CD4-positive, alpha-beta T cell (primary cell): ENCODE measurements at regions not wholly inside any gene's neighbourhood (a gene's known extent, or its start where the extent isn't known, plus 50 kb on each side); places are given as distances from the start of the nearest gene placed in this dataset.

Experiments
- ATAC-seq: fragments of 200-7000 bp; cut with Tn5 transposase; one replicate; pipeline ENCODE4 v1.10.0; 2022; ENCODE audit warnings: mild to moderate bottlenecking; ENCODE audit not compliant: poor library complexity
- CTCF ChIA-PET: fragments of 350-600 bp; sonication (Branson Sonifier 250); formaldehyde crosslinking; loops from one replicate; lab custom pipeline; 2021; ENCODE audit warnings: antibody characterized with exemption, inconsistent platforms; lab: Charles Lee
- POLR2A ChIA-PET: fragments of 350-600 bp; sonication (Branson Sonifier 250); formaldehyde crosslinking; loops from one replicate; lab custom pipeline; 2021; ENCODE audit warnings: antibody characterized with exemption, inconsistent platforms; lab: Charles Lee
- DNase-seq, 14 experiments: peaks; one replicate each; pipeline ENCODE4 v3.0.0-alpha.2; 2013 to 2020; ENCODE audit warnings: mixed read lengths in 2 of 14
- H3K27ac ChIP-seq, 2 donors: one replicate each; pipeline versions ENCODE4 v1.5.1 to v1.7.0; 2013; ENCODE audit warnings: low read length in 2 of 2, low read depth in 1 of 2, mild to moderate bottlenecking in 1 of 2
- H3K27me3 ChIP-seq, 2 experiments: 1 replicate in 1 of 2; 2 replicates in 1 of 2; pipeline versions ENCODE4 v1.6.1 to v1.7.0; 2013; ENCODE audit warnings: low read length in 2 of 2, control low read depth in 1 of 2, mild to moderate bottlenecking in 1 of 2, moderate library complexity in 1 of 2; ENCODE audit not compliant: insufficient read depth in 2 of 2, control insufficient read depth in 1 of 2
- H3K36me3 ChIP-seq: one replicate; pipeline ENCODE4 v1.6.1; 2013; ENCODE audit warnings: low read length, control low read depth; ENCODE audit not compliant: insufficient read depth
- H3K4me1 ChIP-seq: one replicate; pipeline ENCODE4 v1.6.1; 2013; ENCODE audit warnings: low read length, control low read depth; ENCODE audit not compliant: insufficient read depth
- H3K4me3 ChIP-seq: one replicate; pipeline ENCODE4 v1.5.1; 2013; ENCODE audit warnings: mild to moderate bottlenecking, low read length, moderate library complexity
- H3K9me3 ChIP-seq, 2 experiments: 1 replicate in 1 of 2; 2 replicates in 1 of 2; pipeline versions ENCODE4 v1.6.1 to v1.7.0; 2013; ENCODE audit warnings: low read length in 2 of 2, mild to moderate bottlenecking in 2 of 2, control low read depth in 1 of 2, moderate library complexity in 1 of 2; ENCODE audit not compliant: control insufficient read depth in 1 of 2, insufficient read depth in 1 of 2
- H3K27ac Mint-ChIP-seq: one replicate; pipeline ENCODE4 v1.8.0; 2020; ENCODE audit warnings: mixed read lengths
- H3K27me3 Mint-ChIP-seq: one replicate; pipeline ENCODE4 v1.8.0; 2021; ENCODE audit warnings: mixed read lengths
- H3K36me3 Mint-ChIP-seq: one replicate; pipeline ENCODE4 v1.8.0; 2021; ENCODE audit warnings: low read depth, mixed read lengths
- H3K4me1 Mint-ChIP-seq: one replicate; pipeline ENCODE4 v1.8.0; 2021; ENCODE audit warnings: low read depth, mixed read lengths
- H3K4me3 Mint-ChIP-seq: one replicate; pipeline ENCODE4 v1.8.0; 2020; ENCODE audit warnings: mild to moderate bottlenecking, mixed read lengths
- H3K9me3 Mint-ChIP-seq: one replicate; pipeline ENCODE4 v1.8.0; 2020; ENCODE audit warnings: mixed read lengths
- CTCF ChIP-seq: fragments of 200-600 bp; IDR thresholded peaks from one replicate; pipeline ENCODE4 v1.8.0; 2022; ENCODE audit warnings: antibody characterized with exemption, mild to moderate bottlenecking
- intact Hi-C, 2 experiments: fragments of 100-400 bp; cut with DNase I in 1 of 2; cut with micrococcal nuclease in 1 of 2; formaldehyde crosslinking; loops; one replicate each; pipeline versions ENCODE4 v1.15.1 to v1.9.0; 2023 to 2025; cut with DNase I, micrococcal nuclease

- H3K36me3 ChIP-seq, result no peaks in the 10 kb centered on the region
- Mint-ChIP-seq H3K27me3 (no peaks in the 10 kb centered on the region), H3K4me1 (peaks cover 66% of the 10 kb centered on the region), H3K27ac (peak overlapping the region; percentile 83), H3K36me3 (peaks cover 13% of the 10 kb centered on the region), H3K4me3 (no peak overlapping the region), H3K9me3 (peaks cover 8% of the 10 kb centered on the region)
- no peak overlapping the region for H3K4me3 ChIP-seq
- no peaks in the 10 kb centered on the region for H3K27me3 ChIP-seq
- H3K9me3 ChIP-seq, result peaks cover 0 to 7% of the 10 kb centered on the region in 2 experiments
- POLR2A ChIA-PET, result interaction anchor here (2.5 kb wide), 1 partner anchor 37 kb away, joined by 24 read pairs; no protein-coding TSS in a partner anchor
- ATAC-seq, result no peak
- TF ChIP-seq CTCF, result no peak
- peaks cover 26% of the 10 kb centered on the region for H3K4me1 ChIP-seq
- no peak for DNase-seq
- no peak overlapping the region for H3K27ac ChIP-seq
- intact Hi-C loops, result loop anchor here (5.0 to 10.0 kb wide), 3 partner anchors 37 to 80 kb away; no protein-coding TSS in a partner anchor
- CTCF ChIA-PET, result no interaction called here
These were observed 330.5 kb downstream of the SRGAP2C start for GRCh38 chr1:121515235-121515634.

- DNase-seq (peak in 10 of 14 experiments; percentile 2 to 81 (median 25)), ATAC-seq (peak; percentile 41)
- ChIA-PET CTCF (no interaction called here), POLR2A (interaction anchor here (0.6 to 2.5 kb wide), 11 partner anchors 13 to 72 kb away, joined by 3 to 24 read pairs (median 5); no protein-coding TSS in a partner anchor)
- Histone ChIP-seq H3K27ac (peak overlapping the region; percentile 3 to 63), H3K4me1 (peaks cover 29% of the 10 kb centered on the region), H3K4me3 (peak overlapping the region; percentile 28), H3K9me3 (peaks cover 0 to 6% of the 10 kb centered on the region in 2 experiments), H3K36me3 (no peaks in the 10 kb centered on the region), H3K27me3 (no peaks in the 10 kb centered on the region)
- Mint-ChIP-seq H3K36me3 (peaks cover 5% of the 10 kb centered on the region), H3K4me3 (peak overlapping the region; percentile 76), H3K9me3 (peaks cover 5% of the 10 kb centered on the region), H3K27ac (peak overlapping the region; percentile 83), H3K4me1 (peaks cover 74% of the 10 kb centered on the region), H3K27me3 (no peaks in the 10 kb centered on the region)
- intact Hi-C loops, result loop anchor here (2.0 to 10.0 kb wide), 4 partner anchors 18 to 78 kb away; no protein-coding TSS in a partner anchor
- TF ChIP-seq CTCF, result no peak
These were observed 331.6 kb downstream of the SRGAP2C start for GRCh38 chr1:121516234-121516967.

- CTCF ChIA-PET, result no interaction called here
- H3K4me1 Mint-ChIP-seq, result peaks cover 70% of the 10 kb centered on the region
- H3K4me3 Mint-ChIP-seq, result peak overlapping the region; percentile 97
- POLR2A ChIA-PET, result interaction anchor here (1.2 to 2.8 kb wide), 4 partner anchors 12 to 63 kb away, joined by 3 to 38 read pairs (median 24); no protein-coding TSS in a partner anchor
- ATAC-seq (no peak), DNase-seq (no peak)
- H3K4me1 ChIP-seq, result peaks cover 29% of the 10 kb centered on the region
- intact Hi-C loops, result loop anchor here (2.0 to 10.0 kb wide), 5 partner anchors 19 to 77 kb away; no protein-coding TSS in a partner anchor
- no peaks in the 10 kb centered on the region for H3K27me3 Mint-ChIP-seq
- H3K36me3 Mint-ChIP-seq, result peaks cover 5% of the 10 kb centered on the region
- H3K9me3 Mint-ChIP-seq, result no peaks in the 10 kb centered on the region
- no peak overlapping the region for H3K27ac ChIP-seq
- no peaks in the 10 kb centered on the region for H3K27me3 ChIP-seq
- no peak overlapping the region for H3K4me3 ChIP-seq
- TF ChIP-seq CTCF, result no peak
- H3K9me3 ChIP-seq, result peaks cover 0 to 6% of the 10 kb centered on the region in 2 experiments
- no peaks in the 10 kb centered on the region for H3K36me3 ChIP-seq
- peak overlapping the region; percentile 83 for H3K27ac Mint-ChIP-seq
These were observed 332.9 kb downstream of the SRGAP2C start for GRCh38 chr1:121517586-121518230.
